ENCODE measurements at regions not wholly inside any gene's neighbourhood (a gene's known extent, or its start where the extent isn't known, plus 50 kb on each side); places are given as distances from the start of the nearest gene placed in this dataset.

GRCh38 chr10:131767716-131768115 is 133.1 kb upstream of the PPP2R2D start:
- TF ChIP-seq CTCF (IDR thresholded peaks at IDR 0.05) (no peak), POLR2A (IDR thresholded peaks at IDR 0.05) (no peak)

All from gastroesophageal sphincter (tissue), 3 donors.